Left lung (tissue), 4 donors: ENCODE measurements at regions not wholly inside any gene's neighbourhood (a gene's known extent, or its start where the extent isn't known, plus 50 kb on each side); places are given as distances from the start of the nearest gene placed in this dataset.

Experiments used
- ATAC-seq: fragments of 200-7000 bp; cut with Tn5 transposase; one replicate; pipeline ENCODE4 v1.9.1; 2020; ENCODE audit warnings: moderate library complexity
- DNase-seq, 4 donors: peaks; one replicate each; pipeline ENCODE4 v3.0.0-alpha.2; 2013 to 2020
- H3K27ac ChIP-seq, 2 donors: fragments of 200-600 bp; sonication (generic) in 1 of 2; one replicate each; pipeline versions ENCODE4 v1.5.0 to v1.8.0; 2020 to 2021
- H3K27me3 ChIP-seq, 2 donors: fragments of 200-600 bp; sonication (generic) in 1 of 2; one replicate each; pipeline versions ENCODE4 v1.5.0 to v1.8.0; 2020 to 2021
- H3K36me3 ChIP-seq, 2 donors: fragments of 200-600 bp; sonication (generic) in 1 of 2; one replicate each; pipeline versions ENCODE4 v1.5.0 to v1.8.0; 2020 to 2021
- H3K4me1 ChIP-seq, 2 donors: fragments of 200-600 bp; one replicate each; pipeline ENCODE4 v1.8.0; 2021
- H3K4me3 ChIP-seq, 2 donors: fragments of 200-600 bp; sonication (generic) in 1 of 2; one replicate each; pipeline versions ENCODE4 v1.5.0 to v1.8.0; 2020 to 2021; ENCODE audit warnings: mild to moderate bottlenecking in 1 of 2
- H3K9me3 ChIP-seq, 2 donors: fragments of 200-600 bp; sonication (generic) in 1 of 2; one replicate each; pipeline versions ENCODE4 v1.5.0 to v1.8.0; 2020 to 2021
- intact Hi-C, 2 donors: fragments of 100-400 bp; cut with DNase I; formaldehyde crosslinking; loops; one replicate each; pipeline versions ENCODE4 v1.11.2 to v1.14.2; 2022
- TF ChIP-seq, protein P1 (sequence below), 2 donors: fragments of 200-600 bp; sonication (generic) in 1 of 2; IDR thresholded peaks; one replicate each; pipeline versions ENCODE4 v1.5.0 to v1.8.0; 2021; ENCODE audit warnings: antibody characterized with exemption in 2 of 2
- donor health status: DM: no; HTN: yes; CAD: no.
- donor health status: DM: no; HTN: no; CAD: no.

DNA sequence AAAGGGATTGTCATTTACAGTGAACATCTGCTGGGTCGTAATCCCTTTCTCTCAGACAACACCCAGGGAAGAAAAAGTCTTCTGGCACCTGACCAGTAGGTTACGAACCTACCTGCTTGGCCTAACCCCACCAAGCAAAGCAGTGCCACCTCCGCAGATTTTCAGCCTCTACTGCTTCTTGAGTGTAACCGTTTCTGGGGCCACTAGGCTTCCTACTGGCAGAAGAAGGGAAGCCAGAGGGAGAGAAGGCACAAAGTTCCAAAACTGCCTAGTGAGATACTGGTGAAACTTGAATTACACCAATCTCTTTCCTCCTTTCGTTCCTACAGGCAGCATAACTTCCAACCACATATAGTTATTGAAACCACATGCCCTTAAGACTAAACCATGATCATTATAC lies 383.6 kb downstream of the BCAT1 start:
- intact Hi-C loops = no loop called here
- ATAC-seq (no peak), DNase-seq (no peak)
- TF ChIP-seq, protein P1, sequence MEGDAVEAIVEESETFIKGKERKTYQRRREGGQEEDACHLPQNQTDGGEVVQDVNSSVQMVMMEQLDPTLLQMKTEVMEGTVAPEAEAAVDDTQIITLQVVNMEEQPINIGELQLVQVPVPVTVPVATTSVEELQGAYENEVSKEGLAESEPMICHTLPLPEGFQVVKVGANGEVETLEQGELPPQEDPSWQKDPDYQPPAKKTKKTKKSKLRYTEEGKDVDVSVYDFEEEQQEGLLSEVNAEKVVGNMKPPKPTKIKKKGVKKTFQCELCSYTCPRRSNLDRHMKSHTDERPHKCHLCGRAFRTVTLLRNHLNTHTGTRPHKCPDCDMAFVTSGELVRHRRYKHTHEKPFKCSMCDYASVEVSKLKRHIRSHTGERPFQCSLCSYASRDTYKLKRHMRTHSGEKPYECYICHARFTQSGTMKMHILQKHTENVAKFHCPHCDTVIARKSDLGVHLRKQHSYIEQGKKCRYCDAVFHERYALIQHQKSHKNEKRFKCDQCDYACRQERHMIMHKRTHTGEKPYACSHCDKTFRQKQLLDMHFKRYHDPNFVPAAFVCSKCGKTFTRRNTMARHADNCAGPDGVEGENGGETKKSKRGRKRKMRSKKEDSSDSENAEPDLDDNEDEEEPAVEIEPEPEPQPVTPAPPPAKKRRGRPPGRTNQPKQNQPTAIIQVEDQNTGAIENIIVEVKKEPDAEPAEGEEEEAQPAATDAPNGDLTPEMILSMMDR (IDR thresholded peaks at IDR 0.05) = no peak
- no peaks in the 10 kb centered on the region for H3K36me3 ChIP-seq
- H3K4me1 ChIP-seq = peaks cover 3 to 16% of the 10 kb centered on the region in 2 donors
- H3K9me3 ChIP-seq = no peaks in the 10 kb centered on the region
- no peak overlapping the region for H3K4me3 ChIP-seq
- H3K27ac ChIP-seq = no peak overlapping the region
- H3K27me3 ChIP-seq = peaks cover 8 to 58% of the 10 kb centered on the region in 2 donors

DNA sequence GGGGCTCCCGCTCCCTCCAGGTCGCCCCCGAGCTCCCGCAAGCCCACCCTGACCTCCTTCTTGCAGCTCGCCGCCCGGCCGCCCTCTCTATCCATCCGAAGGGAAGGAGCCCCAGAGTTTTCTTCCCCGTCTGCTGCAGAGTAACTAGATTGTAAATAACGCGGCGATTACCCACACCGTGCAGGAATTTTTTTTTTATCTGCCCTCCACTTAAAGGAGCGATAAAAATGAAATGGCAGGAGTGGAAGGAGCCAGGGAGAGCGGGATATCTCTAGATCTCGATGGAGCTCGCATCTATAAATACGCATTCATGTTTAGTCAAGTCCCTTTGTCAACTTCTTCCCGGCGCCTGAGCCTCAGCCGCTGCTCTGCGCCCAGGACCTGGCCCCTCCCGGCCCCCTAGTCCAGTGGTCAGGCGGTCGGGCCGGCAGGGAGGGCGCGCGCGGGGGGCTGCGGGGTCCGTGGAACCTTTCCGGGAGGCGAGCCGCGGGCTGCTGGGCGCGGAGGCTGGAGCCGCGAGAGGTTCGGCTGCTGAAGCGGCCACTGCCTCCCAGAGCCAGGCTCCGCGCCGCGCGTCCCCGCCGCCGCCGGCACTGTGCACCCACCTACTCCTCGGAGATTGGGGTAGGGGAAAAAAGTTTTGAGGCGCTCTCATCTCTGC lies 386.0 kb downstream of the BCAT1 start:
- ATAC-seq = peak; percentile 33
- Histone ChIP-seq H3K9me3 (no peaks in the 10 kb centered on the region), H3K27me3 (peaks cover 8 to 68% of the 10 kb centered on the region in 2 donors), H3K4me1 (peaks cover 5 to 19% of the 10 kb centered on the region in 2 donors), H3K4me3 (peak overlapping the region; percentile 59 to 71), H3K36me3 (no peaks in the 10 kb centered on the region), H3K27ac (peak overlapping the region; percentile 65 to 92)
- peak; percentile 42 to 84 (median 65) for DNase-seq
- intact Hi-C loops = no loop called here
- TF ChIP-seq, protein P1 (IDR thresholded peaks at IDR 0.05) = no peak

DNA sequence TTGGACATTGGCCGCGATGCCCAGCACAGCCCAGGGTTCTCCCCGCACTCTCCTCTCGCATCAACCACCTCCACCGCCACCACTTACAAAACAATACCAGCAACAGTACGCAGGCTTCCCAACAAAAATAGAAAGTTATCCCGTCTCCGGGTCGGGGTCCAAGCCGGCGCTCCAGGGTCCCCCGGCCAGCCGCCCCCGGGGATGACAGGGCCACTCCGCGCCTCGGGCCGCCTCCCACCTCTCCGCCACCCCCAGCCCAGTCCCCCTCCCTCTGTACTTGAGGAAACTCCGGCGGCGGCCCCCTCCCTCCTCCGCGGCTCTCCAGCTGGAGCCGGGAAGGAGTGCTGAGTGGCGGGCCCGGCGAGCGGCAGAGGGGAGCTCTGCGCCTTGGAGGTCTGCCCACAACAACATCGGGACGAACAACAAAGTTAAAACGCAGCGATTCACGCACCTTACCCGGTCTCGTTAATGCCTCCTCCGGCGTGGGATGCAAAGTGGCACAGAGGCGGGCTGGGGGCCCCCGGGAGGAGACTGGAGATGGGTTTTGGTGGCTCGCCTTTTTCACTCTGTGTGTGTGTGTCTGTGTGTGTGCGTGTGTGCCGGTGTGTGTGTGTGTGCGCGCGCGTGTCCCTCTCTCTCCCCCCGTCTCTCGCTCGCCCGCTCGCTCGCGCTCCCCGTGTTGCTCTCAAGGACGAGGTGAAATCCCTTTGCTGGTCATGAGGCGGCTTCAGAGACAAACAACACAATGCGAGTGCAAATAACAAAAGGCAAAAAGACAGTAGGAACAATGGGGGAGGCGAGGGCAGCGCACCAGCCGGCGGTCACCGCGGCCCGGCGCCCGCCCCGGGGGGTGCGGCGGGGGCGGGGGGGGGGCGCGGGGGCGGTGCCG lies 386.8 kb downstream of the BCAT1 start:
- DNase-seq (peak; percentile 75 to 91 (median 86)), ATAC-seq (peak; percentile 83)
- Histone ChIP-seq H3K4me1 (peaks cover 5 to 19% of the 10 kb centered on the region in 2 donors), H3K27me3 (peaks cover 8 to 69% of the 10 kb centered on the region in 2 donors), H3K27ac (peak overlapping the region; percentile 77 to 92), H3K36me3 (no peaks in the 10 kb centered on the region), H3K9me3 (no peaks in the 10 kb centered on the region), H3K4me3 (peak overlapping the region; percentile 59 to 71)
- TF ChIP-seq, protein P1 (IDR thresholded peaks at IDR 0.05) = no peak
- intact Hi-C loops = no loop called here

DNA sequence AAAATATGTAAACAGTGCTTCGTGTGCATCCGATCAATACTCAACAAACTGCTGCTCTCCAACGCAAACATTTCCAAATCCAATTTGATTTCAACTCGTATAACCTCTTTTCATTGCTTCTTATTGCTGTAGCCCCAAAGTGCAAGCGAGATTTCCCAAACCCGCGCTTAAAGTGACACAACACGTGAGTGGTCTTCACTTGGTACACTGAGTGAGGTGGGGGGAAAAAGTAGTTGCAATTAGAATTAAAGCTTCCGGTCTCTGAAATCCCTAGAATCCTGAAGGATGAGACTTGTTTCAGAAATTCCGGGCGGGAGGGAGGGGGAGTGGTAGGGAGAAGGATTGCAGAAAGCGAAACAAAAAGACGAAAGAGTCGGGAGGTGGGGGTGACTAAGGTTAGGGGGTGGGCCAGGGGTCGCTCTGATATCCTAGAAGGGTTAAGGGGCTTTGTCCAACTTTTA lies 387.5 kb downstream of the BCAT1 start:
- intact Hi-C loops = no loop called here
- ATAC-seq (peak; percentile 57), DNase-seq (peak in 2 of 4 donors; percentile 51 to 61)

More for the DNA sequence above, 387.5 kb downstream of the BCAT1 start:
- TF ChIP-seq, protein P1 (IDR thresholded peaks at IDR 0.05) = no peak
- peaks cover 8 to 69% of the 10 kb centered on the region in 2 donors for H3K27me3 ChIP-seq
- H3K4me3 ChIP-seq = peak overlapping the region; percentile 59 to 71
- no peaks in the 10 kb centered on the region for H3K36me3 ChIP-seq
- peak overlapping the region; percentile 77 to 92 for H3K27ac ChIP-seq
- no peaks in the 10 kb centered on the region for H3K9me3 ChIP-seq
- peaks cover 5 to 19% of the 10 kb centered on the region in 2 donors for H3K4me1 ChIP-seq
